ENCODE measurements at regions not wholly inside any gene's neighbourhood (a gene's known extent, or its start where the extent isn't known, plus 50 kb on each side); places are given as distances from the start of the nearest gene placed in this dataset.
A peak's percentile ranks its signal among the peaks of the same experiment; 100 is the strongest.

DNA sequence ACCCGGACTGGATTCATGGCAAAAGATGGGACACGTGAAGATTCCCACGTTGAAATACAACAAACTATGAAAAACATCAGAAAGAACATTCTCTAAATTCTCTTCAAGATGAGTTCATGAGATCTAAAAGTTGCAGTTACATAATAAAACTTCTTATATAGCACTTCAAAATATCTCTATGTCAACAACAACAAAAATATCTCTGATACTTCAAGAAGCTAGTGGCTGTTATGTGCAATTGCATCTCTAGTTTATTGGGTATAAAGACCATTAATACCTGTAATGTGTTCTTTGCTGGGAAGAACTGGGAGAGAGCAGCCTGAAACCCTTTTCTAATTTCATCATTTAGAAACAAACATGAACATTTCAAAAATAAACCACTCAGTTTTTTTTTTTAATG is 69.2 kb upstream of the RGS6 start:
- no peak overlapping the region for H3K4me3 ChIP-seq (ENCODE audit: low read length)
- TF ChIP-seq, protein P1, sequence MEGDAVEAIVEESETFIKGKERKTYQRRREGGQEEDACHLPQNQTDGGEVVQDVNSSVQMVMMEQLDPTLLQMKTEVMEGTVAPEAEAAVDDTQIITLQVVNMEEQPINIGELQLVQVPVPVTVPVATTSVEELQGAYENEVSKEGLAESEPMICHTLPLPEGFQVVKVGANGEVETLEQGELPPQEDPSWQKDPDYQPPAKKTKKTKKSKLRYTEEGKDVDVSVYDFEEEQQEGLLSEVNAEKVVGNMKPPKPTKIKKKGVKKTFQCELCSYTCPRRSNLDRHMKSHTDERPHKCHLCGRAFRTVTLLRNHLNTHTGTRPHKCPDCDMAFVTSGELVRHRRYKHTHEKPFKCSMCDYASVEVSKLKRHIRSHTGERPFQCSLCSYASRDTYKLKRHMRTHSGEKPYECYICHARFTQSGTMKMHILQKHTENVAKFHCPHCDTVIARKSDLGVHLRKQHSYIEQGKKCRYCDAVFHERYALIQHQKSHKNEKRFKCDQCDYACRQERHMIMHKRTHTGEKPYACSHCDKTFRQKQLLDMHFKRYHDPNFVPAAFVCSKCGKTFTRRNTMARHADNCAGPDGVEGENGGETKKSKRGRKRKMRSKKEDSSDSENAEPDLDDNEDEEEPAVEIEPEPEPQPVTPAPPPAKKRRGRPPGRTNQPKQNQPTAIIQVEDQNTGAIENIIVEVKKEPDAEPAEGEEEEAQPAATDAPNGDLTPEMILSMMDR (conservative IDR thresholded peaks at IDR 0.05; ENCODE audit: low read depth, low read length): peak; percentile 22
- no peak for DNase-seq (ENCODE audit: low read depth)

DNA sequence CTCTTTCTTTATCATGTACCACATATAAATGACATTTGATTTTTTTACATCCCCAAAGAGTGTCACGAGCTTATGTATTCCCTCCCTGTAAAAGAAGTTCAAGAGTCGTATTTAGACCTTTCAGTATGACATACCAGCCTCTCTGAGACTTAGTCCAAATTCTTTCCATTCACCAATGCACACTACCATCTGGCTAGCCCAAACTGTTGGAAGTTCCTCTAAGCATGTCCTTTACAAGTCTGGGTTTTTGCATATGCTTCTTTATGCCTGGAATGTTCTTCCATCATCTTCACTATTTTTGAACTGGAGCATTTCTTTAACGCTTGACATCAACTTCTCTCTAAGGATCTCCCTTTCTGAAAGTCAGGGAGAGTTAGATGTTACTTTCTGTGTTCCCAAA is 68.5 kb upstream of the RGS6 start:
- no peak overlapping the region for H3K4me3 ChIP-seq (ENCODE audit: low read length)
- TF ChIP-seq, protein P1 (conservative IDR thresholded peaks at IDR 0.05; ENCODE audit: low read depth, low read length): no peak
- DNase-seq (ENCODE audit: low read depth): no peak
